ENCODE measurements at regions not wholly inside any gene's neighbourhood (a gene's known extent, or its start where the extent isn't known, plus 50 kb on each side); places are given as distances from the start of the nearest gene placed in this dataset.

DNA sequence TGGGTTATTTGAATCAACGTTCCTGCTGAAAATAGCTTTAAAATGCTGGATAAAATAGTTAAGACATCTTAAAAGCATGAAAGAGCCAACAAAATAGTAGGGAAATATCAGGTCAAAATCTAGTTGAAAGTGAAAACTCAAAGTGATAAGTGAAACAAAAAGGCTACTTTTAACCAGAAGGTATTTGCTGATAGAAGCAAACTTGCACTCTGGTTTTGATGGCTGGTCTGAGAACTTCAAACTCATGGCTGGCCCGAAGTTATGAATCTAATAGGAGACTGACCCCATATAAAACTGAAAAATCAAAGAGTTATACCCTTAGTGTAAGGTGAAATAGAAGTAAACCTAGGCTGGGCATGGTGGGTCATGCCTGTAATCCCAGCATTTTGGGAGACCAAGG is 66.3 kb upstream of the HOXC13 start:
- TF ChIP-seq CTCF (IDR thresholded peaks at IDR 0.05; ENCODE audit: low read depth, low read length) (no peak), MYC (IDR thresholded peaks at IDR 0.05; ENCODE audit: low read depth, low read length) (no peak), POLR2A (IDR thresholded peaks at IDR 0.05; ENCODE audit: extremely low read depth, insufficient read length) (no peak)
- TF ChIP-seq, protein P1, sequence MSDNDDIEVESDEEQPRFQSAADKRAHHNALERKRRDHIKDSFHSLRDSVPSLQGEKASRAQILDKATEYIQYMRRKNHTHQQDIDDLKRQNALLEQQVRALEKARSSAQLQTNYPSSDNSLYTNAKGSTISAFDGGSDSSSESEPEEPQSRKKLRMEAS (IDR thresholded peaks at IDR 0.05; ENCODE audit: low read depth, low read length), result no peak

Data from NB4 (cell line).